ENCODE measurements at regions not wholly inside any gene's neighbourhood (a gene's known extent, or its start where the extent isn't known, plus 50 kb on each side); places are given as distances from the start of the nearest gene placed in this dataset.

DNA sequence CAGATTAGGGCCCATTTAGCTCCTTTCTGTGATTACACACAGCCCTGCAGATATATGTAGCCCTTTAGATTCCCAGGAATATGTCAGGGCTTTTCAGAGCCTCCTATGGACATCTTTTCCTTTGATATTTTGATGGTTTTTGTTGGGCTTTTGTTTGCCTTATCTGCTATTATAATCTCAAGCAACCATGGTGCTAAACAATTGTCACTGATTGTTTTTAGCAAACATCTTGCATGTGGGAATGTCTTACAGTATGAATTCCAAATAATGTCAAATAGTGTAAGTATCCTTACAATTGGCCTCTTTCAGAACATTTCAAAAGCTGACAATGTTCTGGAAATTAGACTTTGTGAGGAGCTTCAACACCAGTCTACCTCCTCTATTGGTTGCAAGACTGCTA lies 333.6 kb upstream of the OPRM1 start:
- no peak overlapping the region for H3K4me2 ChIP-seq (ENCODE audit: low read depth, low read length)
- CTCF ChIA-PET = no interaction called here
- H3K23ac ChIP-seq (ENCODE audit: low read depth, low read length) = no peak overlapping the region
- H4K8ac ChIP-seq (ENCODE audit: low read depth in 2 of 2, low read length in 2 of 2) = no peak overlapping the region
- no peak overlapping the region for H2BK20ac ChIP-seq (ENCODE audit: low read depth, low read length)
- H2BK5ac ChIP-seq (ENCODE audit: low read depth, low read length, poor library complexity, severe bottlenecking) = no peak overlapping the region
- no peak overlapping the region for H2AK5ac ChIP-seq (ENCODE audit: low read depth, low read length)
- no peaks in the 10 kb centered on the region for H3K27me3 ChIP-seq (ENCODE audit: control insufficient read depth, insufficient read depth, low read length)
- in situ Hi-C loops (cut with MboI; ENCODE audit: low sequenced_read_pairs) = no loop called here
- dilution Hi-C loops (cut with HindIII; ENCODE audit: low sequenced_read_pairs, unreplicated experiment) = no loop called here
- no peaks in the 10 kb centered on the region for H4K20me1 ChIP-seq (ENCODE audit: insufficient read depth, low read length)
- H3K9me1 ChIP-seq (ENCODE audit: insufficient read depth, low read length) = no peaks in the 10 kb centered on the region
- no peak overlapping the region for H3K9ac ChIP-seq (ENCODE audit: low read depth, low read length)
- intact Hi-C loops (cut with micrococcal nuclease) = no loop called here
- H2BK120ac ChIP-seq (ENCODE audit: low read depth, low read length) = no peak overlapping the region
- TF ChIP-seq POLR2A (IDR thresholded peaks at IDR 0.05; ENCODE audit: low read depth, low read length) (no peak), CEBPB (IDR thresholded peaks at IDR 0.05; ENCODE audit: low read depth, low read length) (no peak), FOS (IDR thresholded peaks at IDR 0.05; ENCODE audit: low read depth, low read length) (no peak), BHLHE40 (IDR thresholded peaks at IDR 0.05; ENCODE audit: low read depth, low read length) (no peak), RCOR1 (IDR thresholded peaks at IDR 0.05; ENCODE audit: insufficient replicate concordance, low read length) (no peak), CTCF (conservative IDR thresholded peaks at IDR 0.05; ENCODE audit: low read depth, low read length) (no peak), SMC3 (IDR thresholded peaks at IDR 0.05; ENCODE audit: low read depth, low read length) (no peak), USF2 (IDR thresholded peaks at IDR 0.05; ENCODE audit: low read depth, low read length) (no peak), NFE2L2 (IDR thresholded peaks at IDR 0.05; ENCODE audit: low read depth, low read length) (no peak), MAZ (IDR thresholded peaks at IDR 0.05; ENCODE audit: borderline replicate concordance, low read depth, low read length) (no peak), RAD21 (IDR thresholded peaks at IDR 0.05; ENCODE audit: low read length) (no peak), CHD1 (IDR thresholded peaks at IDR 0.05; ENCODE audit: low read depth, low read length) (no peak), MAFK (IDR thresholded peaks at IDR 0.05; ENCODE audit: low read depth, low read length) (no peak), RFX5 (IDR thresholded peaks at IDR 0.05; ENCODE audit: low read depth, low read length) (no peak), MXI1 (IDR thresholded peaks at IDR 0.05; ENCODE audit: borderline replicate concordance, low read depth, low read length) (no peak), ELK1 (IDR thresholded peaks at IDR 0.05; ENCODE audit: borderline replicate concordance, low read depth, low read length) (no peak)
- H3K4ac ChIP-seq (ENCODE audit: low read depth, low read length) = no peak overlapping the region
- BruUV-seq (replicated peaks) = no TSS peak
- H4K5ac ChIP-seq (ENCODE audit: low read depth, low read length) = no peak overlapping the region
- H3K27ac ChIP-seq (ENCODE audit: insufficient read depth, low read length) = no peak overlapping the region
- H3K4me1 ChIP-seq (ENCODE audit: control insufficient read depth, insufficient read depth, low read length) = no peaks in the 10 kb centered on the region
- no peak overlapping the region for H3K56ac ChIP-seq (ENCODE audit: extremely low read depth, insufficient read depth, low read length)
- no peak overlapping the region for H4K91ac ChIP-seq (ENCODE audit: insufficient read depth, low read depth, low read length)
- ATAC-seq (ENCODE audit: low read depth) (no peak), DNase-seq (no peak)
- H2BK15ac ChIP-seq (ENCODE audit: low read depth, low read length) = no peak overlapping the region
- POLR2A ChIA-PET (ENCODE audit: unreplicated experiment) = no interaction called here
- H2AFZ ChIP-seq (replicated peaks; ENCODE audit: low read length, poor library complexity) = no peak overlapping the region
- H3K18ac ChIP-seq (ENCODE audit: low read depth, low read length) = no peak overlapping the region
- no peak overlapping the region for H3K4me3 ChIP-seq (ENCODE audit: insufficient read depth, low read depth, low read length)
- H3K79me1 ChIP-seq (ENCODE audit: low read depth in 1 of 2, low read length in 2 of 2) = no peaks in the 10 kb centered on the region
- H3K36me3 ChIP-seq (ENCODE audit: control insufficient read depth, insufficient read depth, low read length) = no peaks in the 10 kb centered on the region
- H3K14ac ChIP-seq (replicated peaks; ENCODE audit: low read depth, low read length) = no peak overlapping the region
- peaks cover 2% of the 10 kb centered on the region for H3K9me3 ChIP-seq (ENCODE audit: control insufficient read depth, insufficient read depth, low read length)
- H2AK9ac ChIP-seq (replicated peaks; ENCODE audit: low read depth, low read length, poor library complexity) = no peak overlapping the region
